AG04449 (cell line): ENCODE measurements at regions not wholly inside any gene's neighbourhood (a gene's known extent, or its start where the extent isn't known, plus 50 kb on each side); places are given as distances from the start of the nearest gene placed in this dataset.

Experiments used
- CTCF ChIA-PET: fragments of 350-600 bp; formaldehyde crosslinking; extraction: SDS; loops from one replicate; lab custom pipeline; 2021; ENCODE audit warnings: antibody characterized with exemption; lab: Yijun Ruan, JAX
- POLR2A ChIA-PET: fragments of 400-600, 350-600 bp; formaldehyde crosslinking; extraction: SDS; loops from one replicate; lab custom pipeline; 2020; ENCODE audit warnings: antibody characterized with exemption, inconsistent platforms; lab: Yijun Ruan, JAX
- DNase-seq: peaks from one replicate; pipeline ENCODE4 v3.0.0-alpha.2; 2010; ENCODE audit warnings: low read depth, low spot score
- H3K4me3 ChIP-seq: 2 replicates; pipeline ENCODE4 v1.5.1; 2011; ENCODE audit warnings: low read depth, mild to moderate bottlenecking, control low read depth, low read length
- TF ChIP-seq, protein P1 (sequence below): IDR thresholded peaks from one replicate; pipeline ENCODE4 v1.5.1; 2011; ENCODE audit warnings: mild to moderate bottlenecking, moderate library complexity, low read length, control low read depth, inconsistent platforms; ENCODE audit not compliant: insufficient read depth; ENCODE audit errors: missing control alignments

DNA sequence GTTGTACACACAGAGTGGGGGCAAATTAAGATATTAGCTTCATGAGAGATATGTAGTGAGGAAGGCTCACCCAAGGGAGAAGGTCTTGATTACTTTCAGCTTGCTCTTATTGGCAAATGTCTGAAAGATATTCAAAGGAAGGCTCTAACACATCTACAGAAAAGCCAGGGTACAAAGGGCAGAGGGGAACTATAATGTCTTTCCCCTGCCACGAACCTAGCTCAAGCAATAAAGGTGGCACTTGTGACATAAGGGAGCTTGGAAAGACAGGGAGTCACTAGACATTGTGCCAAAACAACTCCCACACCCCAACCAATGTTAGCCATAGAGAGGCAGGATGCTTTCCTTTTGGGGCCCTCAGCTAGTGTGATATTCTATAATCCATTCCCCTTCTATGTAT lies 52.2 kb upstream of the SOX9 start:
- TF ChIP-seq, protein P1, sequence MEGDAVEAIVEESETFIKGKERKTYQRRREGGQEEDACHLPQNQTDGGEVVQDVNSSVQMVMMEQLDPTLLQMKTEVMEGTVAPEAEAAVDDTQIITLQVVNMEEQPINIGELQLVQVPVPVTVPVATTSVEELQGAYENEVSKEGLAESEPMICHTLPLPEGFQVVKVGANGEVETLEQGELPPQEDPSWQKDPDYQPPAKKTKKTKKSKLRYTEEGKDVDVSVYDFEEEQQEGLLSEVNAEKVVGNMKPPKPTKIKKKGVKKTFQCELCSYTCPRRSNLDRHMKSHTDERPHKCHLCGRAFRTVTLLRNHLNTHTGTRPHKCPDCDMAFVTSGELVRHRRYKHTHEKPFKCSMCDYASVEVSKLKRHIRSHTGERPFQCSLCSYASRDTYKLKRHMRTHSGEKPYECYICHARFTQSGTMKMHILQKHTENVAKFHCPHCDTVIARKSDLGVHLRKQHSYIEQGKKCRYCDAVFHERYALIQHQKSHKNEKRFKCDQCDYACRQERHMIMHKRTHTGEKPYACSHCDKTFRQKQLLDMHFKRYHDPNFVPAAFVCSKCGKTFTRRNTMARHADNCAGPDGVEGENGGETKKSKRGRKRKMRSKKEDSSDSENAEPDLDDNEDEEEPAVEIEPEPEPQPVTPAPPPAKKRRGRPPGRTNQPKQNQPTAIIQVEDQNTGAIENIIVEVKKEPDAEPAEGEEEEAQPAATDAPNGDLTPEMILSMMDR = no peak
- POLR2A ChIA-PET = no interaction called here
- CTCF ChIA-PET = no interaction called here
- DNase-seq = no peak
- H3K4me3 ChIP-seq = no peak overlapping the region

GRCh38 chr17:72069586-72070202 lies 51.1 kb upstream of the SOX9 start:
- ChIA-PET POLR2A (no interaction called here), CTCF (no interaction called here)
- no peak for DNase-seq
- TF ChIP-seq, protein P1 = no peak
- H3K4me3 ChIP-seq = no peak overlapping the region
